Posterior cingulate gyrus (tissue), 11 donors: ENCODE measurements at regions not wholly inside any gene's neighbourhood (a gene's known extent, or its start where the extent isn't known, plus 50 kb on each side); places are given as distances from the start of the nearest gene placed in this dataset.
"Not testable (repeated sequence)": the region's sequence is repeated elsewhere in the genome, so short reads cannot be mapped to it uniquely, and the experiment has no call there.

Source experiments
- DNase-seq, 10 donors: peaks; one replicate each; pipeline versions ENCODE4 v3.0.0 to v3.0.0-alpha.2; 2020 to 2021; ENCODE audit warnings: mixed read lengths in 3 of 10
- intact Hi-C: fragments of 100-400 bp; cut with DNase I; formaldehyde crosslinking; loops from one replicate; pipeline ENCODE4 v1.15.1; 2023

- no peak for DNase-seq
- intact Hi-C loops, result no loop called here
These were observed 235.8 kb downstream of the EPHA7 start for GRCh38 chr6:93183531-93183972.

GRCh38 chr6:93182938-93183479 lies 236.3 kb downstream of the EPHA7 start:
- DNase-seq, result no peak
- intact Hi-C loops, result no loop called here

GRCh38 chr6:93177918-93178317 lies 241.4 kb downstream of the EPHA7 start:
- no peak for DNase-seq
- intact Hi-C loops, result no loop called here

GRCh38 chr6:93177438-93177837 lies 241.9 kb downstream of the EPHA7 start:
- DNase-seq, result no peak
- intact Hi-C loops, result no loop called here

GRCh38 chr6:93176070-93176469 lies 243.3 kb downstream of the EPHA7 start:
- intact Hi-C loops, result no loop called here
- no peak for DNase-seq

GRCh38 chr6:93173573-93173972 lies 245.8 kb downstream of the EPHA7 start:
- intact Hi-C loops, DNase-seq: not testable (repeated sequence)

GRCh38 chr6:93165850-93166430 lies 253.4 kb downstream of the EPHA7 start:
- DNase-seq, result no peak
- intact Hi-C loops, result no loop called here

- no peak for DNase-seq
- intact Hi-C loops, result no loop called here
These were observed 254.6 kb downstream of the EPHA7 start for GRCh38 chr6:93164781-93165180.

- DNase-seq, result no peak
- intact Hi-C loops, result no loop called here
These were observed 256.2 kb downstream of the EPHA7 start for GRCh38 chr6:93163146-93163545.

GRCh38 chr6:93139408-93140081 lies 279.8 kb downstream of the EPHA7 start:
- DNase-seq, result no peak
- intact Hi-C loops, result no loop called here

- intact Hi-C loops, result no loop called here
- DNase-seq, result peak in 1 of 10 donors; percentile 18
These were observed 283.2 kb downstream of the EPHA7 start for GRCh38 chr6:93136111-93136510.

GRCh38 chr6:93124006-93124632 lies 295.2 kb downstream of the EPHA7 start:
- DNase-seq, result no peak
- intact Hi-C loops, result no loop called here

GRCh38 chr6:93123585-93123984 lies 295.8 kb downstream of the EPHA7 start:
- intact Hi-C loops, result no loop called here
- no peak for DNase-seq

- intact Hi-C loops, result no loop called here
- no peak for DNase-seq
These were observed 299.1 kb downstream of the EPHA7 start for GRCh38 chr6:93120154-93120742.

GRCh38 chr6:93105907-93106306 lies 313.5 kb downstream of the EPHA7 start:
- intact Hi-C loops, result no loop called here
- DNase-seq, result no peak

GRCh38 chr6:93105017-93105416 lies 314.3 kb downstream of the EPHA7 start:
- intact Hi-C loops, result no loop called here
- DNase-seq, result no peak

GRCh38 chr6:93104195-93104817 lies 315.1 kb downstream of the EPHA7 start:
- intact Hi-C loops, result no loop called here
- no peak for DNase-seq

- no peak for DNase-seq
- intact Hi-C loops, result no loop called here
These were observed 330.5 kb downstream of the EPHA7 start for GRCh38 chr6:93088621-93089501.

- intact Hi-C loops, result no loop called here
- no peak for DNase-seq
These were observed 331.8 kb downstream of the EPHA7 start for GRCh38 chr6:93087606-93088005.

GRCh38 chr6:93086351-93086750 lies 333.0 kb downstream of the EPHA7 start:
- intact Hi-C loops, result no loop called here
- no peak for DNase-seq
